ENCODE measurements at regions not wholly inside any gene's neighbourhood (a gene's known extent, or its start where the extent isn't known, plus 50 kb on each side); places are given as distances from the start of the nearest gene placed in this dataset.
A peak's percentile ranks its signal among the peaks of the same experiment; 100 is the strongest.

- H4K8ac ChIP-seq (replicated peaks; ENCODE audit: insufficient read length, low read depth, low read length) = no peak overlapping the region
- no peak overlapping the region for H3K18ac ChIP-seq (ENCODE audit: insufficient read length, low read depth, low read length)
- H2BK5ac ChIP-seq (ENCODE audit: insufficient read length, low read length) = no peak overlapping the region
- no peaks in the 10 kb centered on the region for H4K20me1 ChIP-seq (ENCODE audit: control insufficient read depth, insufficient read depth, insufficient read length)
- H2AFZ ChIP-seq (ENCODE audit: low read length) = no peak overlapping the region
- H3K27ac Mint-ChIP-seq = peak overlapping the region in 1 of 3 experiments; percentile 8; a peak in 1 of 7 replicates
- no peaks in the 10 kb centered on the region for H3K23me2 ChIP-seq (ENCODE audit: insufficient read length, low read depth, low read length, poor library complexity, severe bottlenecking)
- no peak overlapping the region for H3K4ac ChIP-seq (ENCODE audit: low read depth, low read length)
- H3K27ac ChIP-seq (ENCODE audit: insufficient read length, low read depth, low read length) = no peak overlapping the region
- peaks cover 5 to 13% of the 10 kb centered on the region in 2 experiments for H3K9me3 Mint-ChIP-seq
- H3K23ac ChIP-seq (ENCODE audit: insufficient read length, low read depth, low read length) = no peak overlapping the region
- no peak overlapping the region for H3K4me2 ChIP-seq (ENCODE audit: insufficient read depth, insufficient read length, low read length)
- peaks cover 0 to 2% (median 0%) of the 10 kb centered on the region in 3 experiments; a peak in 3 of 7 replicates for H3K36me3 Mint-ChIP-seq (ENCODE audit: insufficient read depth in 1 of 3, low read depth in 3 of 3)
- TF ChIP-seq CTCF (conservative IDR thresholded peaks at IDR 0.05) = no peak
- H3K79me2 ChIP-seq (ENCODE audit: insufficient read depth, low read length) = no peaks in the 10 kb centered on the region
- WGBS (ENCODE audit: extremely low coverage, insufficient read length, low lambda C conversion rate) = no CpG with 5 or more reads among the region's 10 CpGs
- H3K79me1 ChIP-seq (ENCODE audit: insufficient read depth, low read depth, low read length, poor library complexity, severe bottlenecking) = no peaks in the 10 kb centered on the region
- H2AK5ac ChIP-seq (ENCODE audit: insufficient read length, low read length) = no peak overlapping the region
- H2BK120ac ChIP-seq (ENCODE audit: low read depth, low read length, poor library complexity, severe bottlenecking) = no peak overlapping the region
- no peak overlapping the region for H3T11ph ChIP-seq (ENCODE audit: low read length)
- H3K9me3 ChIP-seq (ENCODE audit: control insufficient read depth, low read depth, low read length) = no peaks in the 10 kb centered on the region
- H3K56ac ChIP-seq (ENCODE audit: insufficient read length, low read depth, low read length) = no peak overlapping the region
- DNase-seq = no peak
- no peaks in the 10 kb centered on the region for H3K4me1 ChIP-seq (ENCODE audit: insufficient read depth, low read length)
- H3K27me3 Mint-ChIP-seq (ENCODE audit: low read depth) = peaks cover 37% of the 10 kb centered on the region
- no peak overlapping the region for H2BK12ac ChIP-seq (ENCODE audit: insufficient read length, low read depth, low read length)
- H3K4me3 Mint-ChIP-seq = no peak overlapping the region
- H2BK20ac ChIP-seq (ENCODE audit: low read depth, low read length, poor library complexity, severe bottlenecking) = no peak overlapping the region
- H4K5ac ChIP-seq (ENCODE audit: insufficient read length, low read depth, low read length) = no peak overlapping the region
- no peak overlapping the region for H2BK15ac ChIP-seq (ENCODE audit: low read depth, low read length)
- no peak overlapping the region for H3K9ac ChIP-seq (ENCODE audit: extremely low read depth, insufficient read length, low read length)
- H3K14ac ChIP-seq (ENCODE audit: insufficient read depth, low read length) = no peak overlapping the region
- H4K91ac ChIP-seq (ENCODE audit: insufficient read length, low read depth, low read length) = no peak overlapping the region
- H3K4me1 Mint-ChIP-seq = peaks cover 8 to 9% of the 10 kb centered on the region in 2 experiments
- H3K27me3 ChIP-seq (ENCODE audit: insufficient read depth, low read length) = no peaks in the 10 kb centered on the region
These were observed 133.6 kb upstream of the VRK1 start for GRCh38 chr14:96663491-96664067.

Measured in H9 (cell line).